ENCODE measurements at regions not wholly inside any gene's neighbourhood (a gene's known extent, or its start where the extent isn't known, plus 50 kb on each side); places are given as distances from the start of the nearest gene placed in this dataset.

GRCh38 chr4:133347409-133347808 lies 198.3 kb downstream of the PCDH10 start:
- Histone ChIP-seq H3K9ac (ENCODE audit: extremely low read depth, insufficient read length, low read length) (no peak overlapping the region), H4K91ac (ENCODE audit: insufficient read length, low read depth, low read length) (no peak overlapping the region), H3K27ac (ENCODE audit: insufficient read length, low read depth, low read length) (no peak overlapping the region), H3K27me3 (ENCODE audit: insufficient read depth, low read length) (no peaks in the 10 kb centered on the region), H4K5ac (ENCODE audit: insufficient read length, low read depth, low read length) (no peak overlapping the region), H2BK20ac (ENCODE audit: low read depth, low read length, poor library complexity, severe bottlenecking) (no peak overlapping the region), H3K14ac (ENCODE audit: insufficient read depth, low read length) (no peak overlapping the region), H4K8ac (replicated peaks; ENCODE audit: insufficient read length, low read depth, low read length) (no peak overlapping the region), H3K9me3 (ENCODE audit: control insufficient read depth, low read depth, low read length) (no peaks in the 10 kb centered on the region), H3K4me1 (ENCODE audit: insufficient read depth, low read length) (no peaks in the 10 kb centered on the region), H2AK5ac (ENCODE audit: insufficient read length, low read length) (no peak overlapping the region), H2BK12ac (ENCODE audit: insufficient read length, low read depth, low read length) (no peak overlapping the region), H2BK15ac (ENCODE audit: low read depth, low read length) (no peak overlapping the region), H3K4me2 (ENCODE audit: insufficient read depth, insufficient read length, low read length) (no peak overlapping the region), H4K20me1 (ENCODE audit: control insufficient read depth, insufficient read depth, insufficient read length) (no peaks in the 10 kb centered on the region), H3T11ph (ENCODE audit: low read length) (no peak overlapping the region), H2AFZ (ENCODE audit: low read length) (no peak overlapping the region), H2BK120ac (ENCODE audit: low read depth, low read length, poor library complexity, severe bottlenecking) (no peak overlapping the region), H3K79me2 (ENCODE audit: insufficient read depth, low read length) (no peaks in the 10 kb centered on the region), H3K18ac (ENCODE audit: insufficient read length, low read depth, low read length) (no peak overlapping the region), H3K23ac (ENCODE audit: insufficient read length, low read depth, low read length) (no peak overlapping the region), H2BK5ac (ENCODE audit: insufficient read length, low read length) (no peak overlapping the region), H3K4ac (ENCODE audit: low read depth, low read length) (no peak overlapping the region), H3K79me1 (ENCODE audit: insufficient read depth, low read depth, low read length, poor library complexity, severe bottlenecking) (no peaks in the 10 kb centered on the region), H3K56ac (ENCODE audit: insufficient read length, low read depth, low read length) (no peak overlapping the region), H3K23me2 (ENCODE audit: insufficient read length, low read depth, low read length, poor library complexity, severe bottlenecking) (no peaks in the 10 kb centered on the region)
- H3K4me3 Mint-ChIP-seq, result no peak overlapping the region
- WGBS (ENCODE audit: extremely low coverage, insufficient read length, low lambda C conversion rate), result no CpG with 5 or more reads among the region's 1 CpG
- no peak for DNase-seq
- H3K27me3 Mint-ChIP-seq (ENCODE audit: low read depth), result no peaks in the 10 kb centered on the region
- no peak for TF ChIP-seq CTCF (conservative IDR thresholded peaks at IDR 0.05)
- no peaks in the 10 kb centered on the region for H3K36me3 Mint-ChIP-seq (ENCODE audit: insufficient read depth in 1 of 3, low read depth in 3 of 3)
- H3K4me1 Mint-ChIP-seq, result no peaks in the 10 kb centered on the region
- no peak overlapping the region; a peak in 1 of 7 replicates for H3K27ac Mint-ChIP-seq
- no peaks in the 10 kb centered on the region for H3K9me3 Mint-ChIP-seq

Data from H9 (cell line).